Stimulated activated CD4-positive, alpha-beta T cell treated with anti-CD3 and anti-CD28 coated beads, Interleukin-4, amount 100 ng/mL, for 24 hours (primary cell): ENCODE measurements at regions not wholly inside any gene's neighbourhood (a gene's known extent, or its start where the extent isn't known, plus 50 kb on each side); places are given as distances from the start of the nearest gene placed in this dataset.

Experiments
- DNase-seq: peaks from one replicate; pipeline ENCODE4 v3.0.0-alpha.2; 2020

DNA sequence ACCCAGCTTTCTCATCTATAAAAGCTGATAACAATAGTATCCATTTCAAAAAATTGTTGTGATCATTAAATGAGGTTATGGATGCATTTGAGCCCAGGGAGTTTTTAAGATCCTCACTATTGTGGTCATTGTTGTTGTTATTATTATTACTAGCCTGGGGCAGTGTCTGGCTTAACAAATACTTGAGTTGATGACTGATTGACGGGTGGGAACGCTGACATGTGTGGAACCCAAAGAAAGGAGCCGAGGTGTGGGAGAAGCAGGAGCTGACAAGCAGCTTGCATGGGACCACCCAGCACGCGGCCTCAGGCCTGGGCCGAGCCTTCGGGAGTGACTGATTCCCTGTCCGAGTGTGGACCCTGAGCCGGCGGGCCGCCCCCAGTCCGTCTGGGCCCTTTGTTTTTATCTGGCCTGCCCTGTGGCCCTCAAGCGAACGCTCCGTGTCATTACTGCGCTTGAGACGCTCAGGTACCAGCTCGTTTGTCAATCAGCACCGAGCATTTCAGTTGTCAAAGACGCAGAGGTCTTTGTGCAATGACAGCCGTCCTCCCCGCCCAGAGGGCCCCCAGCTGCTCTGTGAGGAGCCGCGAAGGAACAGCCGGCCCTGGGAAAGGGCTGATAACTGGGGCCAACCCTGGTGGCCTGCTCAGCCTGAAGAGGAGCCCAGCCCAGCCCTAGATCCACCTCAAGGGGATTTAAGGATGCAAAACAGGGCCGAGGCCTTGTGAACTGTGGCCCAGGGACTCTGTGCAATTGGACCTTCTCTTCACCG lies 132.9 kb upstream of the FOXF1 start:
- no peak for DNase-seq

DNA sequence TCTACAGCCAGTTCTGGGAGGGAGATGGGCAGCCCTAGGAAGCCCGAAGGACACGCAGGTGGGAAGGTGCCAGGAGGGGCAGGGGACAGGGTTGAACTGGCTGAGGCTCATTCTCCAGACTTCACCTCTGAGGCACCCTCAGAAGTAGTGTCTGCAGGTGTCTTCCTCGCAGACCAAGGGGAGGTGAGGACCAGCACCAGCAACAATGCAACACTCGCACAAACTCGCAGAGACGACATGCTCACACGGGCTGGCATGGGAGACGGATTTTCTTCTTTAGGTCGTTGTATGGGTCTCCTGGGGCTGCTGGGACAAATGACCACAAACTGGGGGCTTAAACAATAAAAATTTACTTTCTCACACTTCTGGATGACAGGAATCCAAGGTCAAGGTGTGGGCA lies 132.2 kb upstream of the FOXF1 start:
- no peak for DNase-seq

DNA sequence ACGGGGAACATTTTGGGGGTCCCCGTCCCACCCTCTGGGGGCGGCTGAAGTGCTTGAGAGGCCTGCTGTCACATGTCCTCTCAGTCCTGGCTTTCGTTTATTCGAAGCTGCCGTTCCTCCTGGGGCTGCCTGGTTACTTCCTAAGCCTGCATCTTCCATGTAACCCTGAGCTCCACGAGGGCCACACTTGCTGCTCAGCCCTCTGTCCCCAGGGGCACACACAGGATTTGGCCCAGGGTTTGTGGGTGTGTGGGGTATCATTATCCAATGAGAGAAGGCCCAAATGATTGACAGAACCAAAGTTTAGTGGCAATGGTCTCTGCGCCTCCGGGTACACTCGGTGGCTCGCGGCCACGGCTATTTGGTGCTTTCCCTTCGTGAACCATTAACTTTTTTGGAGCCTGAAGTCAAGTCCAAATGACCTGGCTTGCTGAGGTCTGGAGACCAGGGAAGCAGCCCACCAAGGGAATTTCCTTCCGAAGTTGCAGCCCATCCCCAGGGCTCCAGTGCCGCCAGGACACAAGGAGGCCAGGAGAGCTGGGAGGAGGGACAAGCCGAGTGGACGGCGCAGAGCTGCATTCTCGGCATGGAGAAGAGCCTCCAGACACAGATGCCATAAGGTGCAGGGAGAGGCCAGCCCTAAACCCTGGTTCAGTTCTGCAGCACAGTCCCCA lies 131.4 kb upstream of the FOXF1 start:
- DNase-seq = no peak

DNA sequence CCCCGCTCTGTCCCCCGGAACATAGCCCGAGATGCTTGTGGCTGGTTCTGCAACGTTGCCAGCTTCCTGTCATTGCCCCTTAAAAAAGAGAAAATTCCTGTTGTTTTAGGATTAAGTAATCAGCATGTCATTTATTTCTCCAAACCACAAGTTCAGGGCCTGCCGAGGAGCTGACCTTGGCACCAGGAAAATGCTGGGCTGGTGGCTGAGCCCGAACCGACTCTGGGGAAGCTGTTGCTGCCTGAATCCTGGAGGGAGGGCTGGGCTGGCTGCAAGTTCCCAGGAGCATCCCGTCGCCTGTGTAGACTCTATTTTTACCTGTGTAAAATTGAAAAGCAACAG lies 130.9 kb upstream of the FOXF1 start:
- no peak for DNase-seq

DNA sequence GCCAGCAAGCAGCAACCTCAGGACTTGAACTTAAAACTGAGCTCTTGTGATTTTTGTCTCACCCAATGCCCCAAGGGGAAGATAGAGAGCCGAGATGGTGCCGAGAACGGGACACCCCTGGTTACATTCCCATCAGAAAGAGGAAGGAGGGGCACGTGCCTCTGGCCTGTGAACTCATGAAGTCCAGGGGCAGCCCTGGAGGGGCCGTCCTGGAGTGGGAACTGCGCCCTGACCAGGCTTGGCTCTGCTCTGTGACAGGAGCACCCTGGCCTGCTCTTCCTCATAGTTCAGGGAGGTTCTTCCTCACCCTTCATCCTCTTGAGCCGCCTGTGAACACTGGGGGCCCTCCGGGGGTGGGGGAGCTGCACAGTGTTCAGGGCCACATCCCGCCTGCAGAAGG lies 130.3 kb upstream of the FOXF1 start:
- DNase-seq = no peak

DNA sequence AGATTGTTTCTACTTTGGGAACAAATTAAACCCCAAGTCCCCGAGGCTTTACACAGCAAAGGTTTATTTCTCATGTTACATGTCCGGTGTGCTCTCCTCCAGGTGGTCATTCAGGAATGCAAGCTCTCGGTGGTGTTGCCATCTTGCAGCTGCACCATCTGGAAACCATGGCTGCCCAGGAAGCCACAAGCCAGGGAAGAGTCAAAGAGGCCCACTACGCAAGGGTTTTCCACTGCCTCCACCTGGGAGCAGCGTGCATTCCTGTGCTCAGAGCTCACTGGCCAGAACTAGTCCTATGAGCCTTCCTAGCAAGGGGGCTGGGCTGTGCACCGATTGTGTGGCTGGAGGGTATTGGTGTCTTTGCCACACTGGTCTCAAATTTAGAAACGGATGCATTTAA lies 128.8 kb upstream of the FOXF1 start:
- DNase-seq = no peak

DNA sequence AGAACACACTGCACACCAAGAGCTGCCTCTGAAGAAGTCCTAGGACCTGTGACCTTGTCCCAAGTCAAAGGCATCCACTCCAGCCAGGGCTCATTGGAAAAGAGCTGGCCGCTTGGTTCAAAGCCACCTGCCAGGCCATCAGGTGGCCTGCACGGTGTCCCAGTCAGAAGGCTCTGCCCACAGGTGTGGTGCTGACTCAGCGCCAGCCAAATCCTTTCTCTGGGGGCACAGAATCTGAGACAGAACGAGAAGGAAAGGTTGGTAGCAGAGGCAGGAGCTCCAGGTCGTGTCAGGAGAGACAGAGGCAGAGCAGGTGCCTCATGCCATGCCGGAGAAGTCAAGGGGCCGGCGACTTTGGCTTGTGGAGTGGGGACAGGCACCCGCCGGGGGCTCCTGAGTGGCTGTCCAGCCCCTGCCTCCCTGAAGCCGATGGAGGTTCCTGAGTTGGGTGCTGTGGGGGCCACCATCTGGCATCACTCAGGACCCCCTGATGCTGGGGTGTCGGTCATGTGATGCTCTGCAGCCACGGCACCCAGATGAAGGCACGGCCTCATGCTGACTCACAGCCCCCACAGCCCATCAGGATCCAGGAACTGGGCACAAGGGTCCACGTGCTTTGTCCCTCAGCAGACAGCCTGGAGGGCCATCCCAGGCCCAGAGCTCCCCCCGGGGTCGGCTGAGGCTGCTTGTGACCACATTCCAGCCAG lies 128.1 kb upstream of the FOXF1 start:
- DNase-seq = no peak

DNA sequence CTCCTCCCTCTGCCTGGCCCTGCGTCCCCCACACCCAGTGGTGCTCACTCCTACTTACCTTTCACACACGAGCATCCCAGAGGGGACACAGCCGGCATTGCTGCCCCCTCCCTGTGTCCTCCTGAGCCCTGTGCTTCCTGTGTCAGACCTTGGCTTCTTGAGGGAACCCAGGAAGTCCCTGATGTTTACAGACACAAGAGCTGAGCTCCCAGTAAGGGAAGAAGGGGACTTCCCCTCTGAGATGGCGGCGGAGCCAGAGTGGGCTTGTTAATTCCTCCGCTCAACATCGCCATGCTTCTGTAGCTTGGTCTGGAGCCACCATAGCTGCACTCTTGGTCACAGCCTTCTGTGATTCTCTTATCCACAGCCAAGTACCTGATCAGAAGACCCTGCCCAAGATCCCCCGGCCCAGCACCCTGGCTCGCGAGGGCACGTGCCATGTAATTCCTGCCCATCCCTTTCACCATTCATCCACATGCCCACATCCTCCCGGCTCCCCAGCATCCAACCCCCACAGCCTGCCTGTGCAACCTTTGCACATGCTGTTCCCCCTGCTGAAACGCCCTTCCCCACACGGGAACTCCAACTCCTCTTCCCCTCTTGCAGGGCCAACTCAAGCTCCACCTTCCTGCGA lies 127.4 kb upstream of the FOXF1 start:
- no peak for DNase-seq

DNA sequence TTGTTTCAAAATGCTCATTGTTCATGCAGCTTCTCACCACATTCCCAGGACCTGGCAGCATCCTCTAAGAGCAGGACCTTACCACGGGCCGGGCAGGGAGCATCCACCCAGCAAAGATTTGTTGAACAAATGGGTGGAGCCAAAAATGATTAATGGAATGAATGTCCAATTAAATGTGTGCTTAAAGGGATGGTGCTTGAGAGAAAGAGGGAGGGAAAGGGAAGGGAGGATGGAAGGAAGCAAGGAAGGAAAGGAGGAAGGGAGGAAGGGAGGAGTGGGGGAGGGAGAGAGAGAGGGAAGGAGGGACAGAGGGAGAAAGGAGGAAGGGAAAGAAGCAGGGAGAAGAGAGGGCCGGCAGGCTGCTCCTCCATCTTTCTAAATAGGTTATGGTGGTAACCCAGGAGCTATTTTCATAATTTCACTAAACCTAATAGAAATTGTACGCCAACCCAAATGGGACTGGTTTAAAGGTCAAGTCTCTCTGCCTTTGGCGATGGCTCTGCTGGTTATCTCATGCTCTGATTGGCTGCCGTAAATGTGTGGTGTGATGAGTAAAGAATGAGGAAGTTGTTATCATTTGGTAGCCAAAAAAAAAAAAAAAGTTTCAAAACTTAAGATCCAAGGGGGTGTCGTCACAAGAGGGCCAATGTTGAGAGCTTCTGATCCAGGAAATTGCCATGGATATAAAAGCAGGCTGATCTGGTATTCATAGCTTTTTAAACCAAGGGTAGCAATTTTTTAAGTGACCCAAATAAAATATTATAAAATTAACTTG lies 126.7 kb upstream of the FOXF1 start:
- DNase-seq = no peak

DNA sequence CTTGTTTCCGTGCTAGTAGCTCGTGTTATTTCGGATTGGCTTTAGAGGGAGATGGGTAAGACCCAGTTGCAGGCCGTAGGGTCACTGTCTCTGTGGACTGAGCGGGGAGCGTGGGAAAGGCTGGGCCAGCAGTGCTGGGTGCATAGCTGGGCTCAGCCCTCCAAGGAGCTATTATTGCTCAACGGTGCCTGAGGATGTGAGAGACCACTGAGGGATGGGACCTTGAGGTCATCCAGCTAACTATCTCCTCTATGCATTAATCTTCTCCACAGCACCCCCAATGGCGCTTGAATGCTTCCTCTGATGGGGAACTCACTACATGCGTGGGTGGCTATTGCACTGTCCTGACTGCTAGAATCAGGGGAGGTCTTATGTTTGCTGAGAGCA lies 126.1 kb upstream of the FOXF1 start:
- DNase-seq = no peak

DNA sequence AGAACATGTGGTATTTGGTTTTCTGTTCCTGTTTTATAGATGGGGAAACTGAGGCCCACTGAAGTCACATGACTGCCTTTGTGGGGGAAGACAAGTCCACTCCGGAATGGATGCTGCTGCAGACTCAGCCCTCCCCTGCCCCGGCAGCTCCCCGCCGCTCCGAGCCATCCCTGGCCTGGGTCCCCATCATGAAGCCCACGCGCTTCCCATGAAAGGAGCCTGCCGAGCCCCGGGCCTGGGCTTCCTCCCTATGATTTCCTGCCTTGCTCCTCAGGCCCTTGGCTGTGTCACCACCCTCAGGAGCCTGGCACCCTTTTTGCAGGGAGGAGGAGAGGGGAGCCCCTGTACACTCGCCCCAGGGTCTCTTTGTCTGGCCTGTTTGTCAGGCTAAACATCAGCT lies 125.3 kb upstream of the FOXF1 start:
- DNase-seq = no peak

DNA sequence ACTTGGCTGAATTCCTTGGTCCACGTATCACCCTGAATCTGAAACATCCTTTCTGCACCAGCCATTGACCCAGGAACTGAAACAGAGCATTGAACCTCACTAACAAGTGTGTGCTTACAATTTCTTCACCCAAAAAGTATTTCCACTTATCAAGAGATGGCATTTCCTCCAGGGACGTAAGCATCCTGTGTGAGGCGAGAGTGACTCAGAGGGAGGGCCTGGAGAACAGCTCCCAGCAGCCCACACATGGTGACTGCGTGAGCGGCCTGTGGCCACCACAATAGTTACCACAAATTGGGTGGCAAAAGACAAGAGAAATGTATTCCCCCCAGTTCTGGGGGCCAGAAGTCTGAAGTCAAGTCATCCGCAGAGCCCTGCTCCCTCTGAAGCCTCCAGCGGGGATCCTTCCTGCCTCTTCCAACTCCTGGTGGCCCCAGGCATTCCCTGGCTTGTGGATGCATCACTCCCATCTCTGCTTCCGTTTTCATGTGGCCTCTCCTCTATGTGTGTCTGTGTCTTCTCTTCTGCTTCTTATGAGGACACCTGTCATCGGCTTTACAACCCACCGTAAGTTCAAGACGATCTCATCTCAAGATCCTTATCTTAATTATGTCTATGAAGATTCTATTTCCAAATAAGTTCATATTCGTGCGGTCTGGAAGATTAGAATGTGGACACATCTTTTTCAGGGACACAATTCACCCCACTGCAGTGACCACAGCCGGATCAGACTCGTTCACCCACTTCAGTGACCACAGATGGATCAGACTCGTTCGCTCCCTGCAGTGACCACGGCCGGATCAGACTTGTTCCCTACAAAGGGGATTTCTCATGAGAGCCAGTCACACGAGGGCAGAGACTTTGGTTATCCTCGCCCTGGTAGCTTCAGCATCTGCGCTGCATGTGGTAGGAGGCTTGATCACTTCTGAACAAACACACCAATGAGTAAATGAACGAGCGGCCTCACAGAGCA lies 122.6 kb upstream of the FOXF1 start:
- no peak for DNase-seq

DNA sequence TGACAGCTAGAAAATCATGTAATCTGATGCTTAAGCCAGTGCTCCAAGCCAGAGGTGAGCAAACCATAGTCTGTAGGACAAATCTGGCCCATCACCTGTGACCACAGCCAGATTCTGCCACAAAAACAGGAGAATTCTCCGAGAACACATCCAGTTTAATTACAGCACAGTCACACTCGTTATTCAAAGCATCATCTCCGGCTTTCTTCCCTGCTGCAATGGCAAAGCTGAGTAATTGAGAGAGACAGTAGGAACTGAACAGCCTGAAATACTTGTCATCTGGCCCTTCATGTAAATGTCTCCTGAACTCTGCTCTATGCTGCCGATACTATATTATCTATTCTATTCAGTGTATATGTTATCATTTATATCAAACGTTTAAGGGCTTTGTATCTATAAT lies 121.4 kb upstream of the FOXF1 start:
- no peak for DNase-seq

DNA sequence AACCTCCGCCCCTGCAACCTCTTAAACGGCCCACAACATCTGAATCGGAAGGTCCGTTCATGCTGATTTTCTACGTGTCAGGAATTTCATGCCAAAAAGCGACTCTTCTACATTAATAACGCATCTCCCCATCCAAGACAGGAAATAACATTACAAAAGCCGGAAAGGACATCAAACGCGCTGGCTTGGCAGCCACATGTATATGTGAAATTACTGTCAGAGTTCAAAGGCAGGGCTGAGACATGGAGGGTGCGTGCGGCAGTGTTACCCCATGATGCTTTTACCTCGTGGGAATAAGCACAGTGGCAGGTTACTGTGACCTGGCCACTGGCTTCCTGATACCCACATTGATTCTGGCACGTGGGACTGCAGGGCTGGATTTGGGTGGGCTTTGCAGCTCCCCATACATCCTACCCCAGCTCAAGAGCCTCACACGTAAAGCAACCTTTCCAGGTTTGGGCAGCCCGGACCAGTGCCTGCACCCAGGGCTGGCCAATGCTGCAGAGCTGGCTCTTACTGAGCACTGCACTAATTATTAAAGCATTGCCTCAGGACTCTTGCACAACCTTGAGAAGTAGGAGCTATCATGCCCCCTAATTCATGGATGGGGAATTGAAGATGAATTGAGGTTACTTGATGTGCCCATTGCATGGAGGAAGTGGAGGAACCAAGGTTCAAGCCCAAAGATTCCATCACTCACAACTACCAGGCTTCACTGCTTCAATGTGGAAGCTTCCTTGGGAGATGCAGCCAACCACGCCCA lies 120.6 kb upstream of the FOXF1 start:
- no peak for DNase-seq

DNA sequence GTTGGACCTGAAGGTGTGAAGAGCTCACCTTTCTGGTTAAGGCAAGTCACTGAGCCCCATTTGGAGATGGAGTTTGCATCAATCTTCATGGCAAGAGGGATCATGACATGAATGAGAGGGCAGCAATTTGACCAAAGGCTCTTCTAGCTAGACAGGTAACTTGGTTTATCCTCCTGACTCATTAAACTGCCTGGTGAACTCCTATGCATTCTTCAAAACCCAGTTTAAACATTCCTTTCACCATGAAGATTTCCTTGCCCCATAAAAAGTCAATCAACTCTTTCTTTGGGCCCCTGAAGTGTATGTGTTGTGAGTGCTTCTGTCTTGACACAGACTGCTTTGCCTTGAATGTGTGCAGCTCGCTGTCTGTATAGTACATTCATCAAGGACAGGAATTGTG lies 120.0 kb upstream of the FOXF1 start:
- DNase-seq = no peak

DNA sequence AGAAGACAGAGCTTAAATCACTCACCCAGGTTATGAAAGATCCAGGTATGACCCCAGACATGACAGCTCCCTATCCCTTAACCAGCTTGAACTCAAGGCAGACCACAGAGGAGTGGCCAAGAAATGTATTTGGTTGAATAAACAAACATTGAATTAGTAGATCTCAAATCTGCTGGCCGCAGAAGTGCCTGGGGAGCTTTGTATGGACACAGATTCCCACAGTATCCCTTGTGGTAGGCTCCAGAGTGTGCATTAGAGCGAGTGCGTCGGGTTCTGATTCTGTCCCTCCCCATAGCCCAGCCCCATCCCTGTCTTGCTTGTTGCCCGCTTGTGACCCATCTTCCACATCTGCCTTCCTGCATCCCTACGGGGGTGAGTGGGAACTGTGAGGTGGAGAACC lies 118.8 kb upstream of the FOXF1 start:
- DNase-seq = no peak

DNA sequence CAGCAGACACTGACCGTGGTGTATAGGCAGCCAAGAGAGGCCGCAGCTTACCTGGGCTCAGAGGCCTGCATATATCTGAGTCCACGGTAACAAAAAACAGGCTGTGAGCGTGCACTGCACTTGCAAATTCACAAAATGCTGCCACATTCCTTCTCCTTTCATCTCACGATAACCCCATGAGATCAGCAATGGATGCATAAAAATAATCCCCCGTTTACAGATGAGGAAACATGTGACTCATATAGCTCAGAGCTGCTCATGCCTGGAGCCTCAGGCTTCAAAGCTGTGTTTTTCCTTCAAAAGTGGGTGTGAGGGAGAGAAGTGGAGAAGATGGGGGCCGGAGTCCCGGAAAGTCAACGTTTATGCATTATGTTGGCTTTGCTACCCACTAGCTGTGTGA lies 118.3 kb upstream of the FOXF1 start:
- no peak for DNase-seq

DNA sequence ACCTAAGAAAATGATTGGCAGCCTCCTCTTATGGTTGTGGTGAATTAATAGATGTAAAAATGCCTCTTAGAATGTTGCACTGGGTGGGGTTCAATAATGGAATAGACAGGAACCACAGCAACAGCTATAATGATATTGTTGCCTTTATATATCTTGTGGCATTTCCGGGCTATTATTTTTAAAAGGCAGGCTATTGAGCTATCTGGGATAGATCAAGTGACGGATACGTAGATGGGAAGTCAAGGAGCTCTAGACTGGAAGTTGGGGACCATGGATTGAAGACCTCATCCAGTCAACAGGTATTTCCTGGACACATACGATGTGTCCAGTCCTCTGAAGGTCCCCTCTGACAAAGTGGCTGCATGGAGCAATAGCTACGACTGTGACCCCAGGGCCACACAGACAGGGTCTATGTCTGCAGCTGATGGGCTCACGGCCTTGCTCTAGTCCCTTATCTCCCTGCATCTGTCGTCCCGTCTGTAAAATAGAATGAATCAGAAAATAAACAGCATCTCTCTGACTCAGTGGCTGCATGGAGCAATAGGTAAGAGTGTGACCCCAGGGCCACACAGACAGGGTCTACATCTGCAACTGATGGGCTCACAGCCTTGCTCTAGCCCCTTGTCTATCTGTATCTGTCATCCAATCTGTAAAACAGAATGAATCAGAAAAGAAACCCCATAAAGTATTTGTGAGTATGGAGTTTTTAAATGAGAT lies 117.7 kb upstream of the FOXF1 start:
- DNase-seq = no peak

DNA sequence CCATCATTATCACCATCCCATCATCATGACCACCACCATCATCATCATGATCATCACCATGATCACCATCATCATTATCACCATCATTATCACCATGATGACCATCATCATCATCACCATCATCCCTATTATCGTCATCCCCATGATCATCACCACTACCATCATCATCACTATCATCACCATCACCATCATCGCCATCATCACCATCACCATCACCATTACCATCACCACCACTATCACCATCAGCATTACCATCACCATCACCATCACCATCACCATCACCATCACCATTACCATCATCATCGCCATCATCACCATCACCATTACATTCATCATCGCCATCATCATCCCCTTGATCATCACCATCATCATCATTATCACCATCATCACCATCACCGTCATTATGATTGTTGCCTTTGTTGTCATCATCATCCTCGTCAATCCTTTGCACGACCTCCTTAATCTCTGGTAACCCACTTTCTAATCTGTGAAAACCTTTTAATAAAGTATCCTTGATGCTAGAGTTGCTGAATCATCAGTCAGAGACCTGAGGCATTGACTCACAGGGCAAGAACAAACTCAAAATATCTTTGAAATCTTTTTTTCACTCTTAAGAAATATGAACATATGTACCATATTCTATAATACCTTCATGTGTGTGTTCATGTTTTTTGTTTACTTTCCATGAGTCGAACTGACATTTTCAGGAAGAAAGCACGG lies 116.3 kb upstream of the FOXF1 start:
- DNase-seq = no peak

DNA sequence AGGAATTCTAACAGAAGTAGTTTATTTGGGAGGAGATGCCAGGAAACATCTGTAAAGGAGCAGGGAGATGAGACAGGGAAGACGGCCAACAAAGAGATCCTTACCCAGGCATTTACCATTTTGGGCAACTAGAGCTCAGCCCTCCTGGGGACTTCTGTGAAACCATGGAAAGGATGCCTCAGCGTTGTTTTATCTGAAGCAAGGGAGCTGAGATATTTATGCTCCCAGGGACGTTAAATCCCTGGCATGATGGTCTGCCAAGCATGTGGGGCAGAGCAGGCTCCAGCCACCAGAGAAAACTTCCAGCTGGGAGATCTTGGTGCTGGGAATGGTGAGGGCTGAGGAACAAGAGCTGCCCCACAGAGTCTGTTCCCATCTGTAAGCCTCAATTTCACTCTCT lies 114.8 kb upstream of the FOXF1 start:
- no peak for DNase-seq
